Endodermal cell (in vitro differentiated cells): ENCODE measurements at regions not wholly inside any gene's neighbourhood (a gene's known extent, or its start where the extent isn't known, plus 50 kb on each side); places are given as distances from the start of the nearest gene placed in this dataset.

Experiments used
- DNase-seq: peaks from one replicate; pipeline ENCODE4 v3.0.0-alpha.2; 2017
- H3K27ac ChIP-seq: 2 replicates; pipeline ENCODE4 v1.5.1; 2013; ENCODE audit warnings: mild to moderate bottlenecking, low read depth, low read length, moderate library complexity
- H3K27me3 ChIP-seq: 2 replicates; pipeline ENCODE4 v1.6.1; 2013; ENCODE audit warnings: mild to moderate bottlenecking, low read length, moderate library complexity; ENCODE audit not compliant: insufficient read depth, control insufficient read depth, poor library complexity, severe bottlenecking
- H3K36me3 ChIP-seq: 2 replicates; pipeline ENCODE4 v1.7.0; 2013; ENCODE audit warnings: mild to moderate bottlenecking, low read length, moderate library complexity; ENCODE audit not compliant: control insufficient read depth, insufficient read depth
- H3K4me1 ChIP-seq: one replicate; pipeline ENCODE4 v1.7.0; 2013; ENCODE audit warnings: low read length; ENCODE audit not compliant: control insufficient read depth, insufficient read depth
- H3K4me3 ChIP-seq: 2 replicates; pipeline ENCODE4 v1.5.1; 2013; ENCODE audit warnings: mild to moderate bottlenecking, low read length, moderate library complexity
- H3K9ac ChIP-seq: 2 replicates; pipeline ENCODE4 v1.6.1; 2013; ENCODE audit warnings: mild to moderate bottlenecking, low read length, moderate library complexity; ENCODE audit not compliant: poor library complexity, severe bottlenecking; ENCODE audit errors: extremely low read depth
- H3K9me3 ChIP-seq: 2 replicates; pipeline ENCODE4 v1.6.1; 2013; ENCODE audit warnings: mild to moderate bottlenecking, low read length, moderate library complexity; ENCODE audit not compliant: control insufficient read depth
- H3K27ac Mint-ChIP-seq: 2 replicates; pipeline ENCODE4 v1.8.0; 2020; ENCODE audit warnings: mixed read lengths
- H3K27me3 Mint-ChIP-seq: 2 replicates; pipeline ENCODE4 v1.8.0; 2021; ENCODE audit warnings: mild to moderate bottlenecking, mixed read lengths; ENCODE audit not compliant: insufficient read depth
- H3K36me3 Mint-ChIP-seq: 2 replicates; pipeline ENCODE4 v1.8.0; 2020; ENCODE audit warnings: low read depth, mixed read lengths
- H3K4me1 Mint-ChIP-seq: 2 replicates; pipeline ENCODE4 v1.8.0; 2020; ENCODE audit warnings: mixed read lengths
- H3K4me3 Mint-ChIP-seq: 2 replicates; pipeline ENCODE4 v1.8.0; 2020; ENCODE audit warnings: mild to moderate bottlenecking, moderate library complexity, mixed read lengths
- H3K9me3 Mint-ChIP-seq: 2 replicates; pipeline ENCODE4 v1.8.0; 2020; ENCODE audit warnings: mild to moderate bottlenecking, mixed read lengths
- CTCF ChIP-seq: fragments of 200-600 bp; sonication (generic); conservative IDR thresholded peaks from 2 replicates; pipeline ENCODE4 v1.5.0; 2021; ENCODE audit warnings: antibody characterized with exemption, mild to moderate bottlenecking
- WGBS, 2 experiments: methylation state at CpG; one replicate each; pipeline versions ENCODE4 v1.1.5 to v1.1.7; 2013; ENCODE audit warnings: missing lambda C conversion rate in 2 of 2, mixed read lengths in 1 of 2; ENCODE audit not compliant: insufficient coverage in 1 of 2, insufficient read length in 1 of 2; 5-methylcytosine and 5-hydroxymethylcytosine counted together

- Mint-ChIP-seq H3K27ac (no peak overlapping the region), H3K4me3 (no peak overlapping the region), H3K36me3 (no peaks in the 10 kb centered on the region), H3K9me3 (no peaks in the 10 kb centered on the region), H3K27me3 (no peaks in the 10 kb centered on the region), H3K4me1 (peaks cover 5% of the 10 kb centered on the region)
- no peak for TF ChIP-seq CTCF
- Histone ChIP-seq H3K4me1 (no peaks in the 10 kb centered on the region), H3K9ac (no peak overlapping the region), H3K27ac (no peak overlapping the region), H3K9me3 (no peaks in the 10 kb centered on the region), H3K4me3 (no peak overlapping the region), H3K27me3 (no peaks in the 10 kb centered on the region), H3K36me3 (no peaks in the 10 kb centered on the region)
- no peak for DNase-seq
- WGBS, 2 experiments, result 92 to 95% methylated on average over 3 of the region's 3 CpGs
Measured at GRCh38 chr18:55013086-55013485, 53.8 kb upstream of the CCDC68 start.

GRCh38 chr18:55012008-55012407 lies 52.7 kb upstream of the CCDC68 start:
- DNase-seq, result no peak
- H3K9me3 Mint-ChIP-seq, result no peaks in the 10 kb centered on the region

More at GRCh38 chr18:55012008-55012407, 52.7 kb upstream of the CCDC68 start:
- no peaks in the 10 kb centered on the region for H3K27me3 Mint-ChIP-seq
- H3K27ac Mint-ChIP-seq, result no peak overlapping the region
- H3K36me3 ChIP-seq, result no peaks in the 10 kb centered on the region
- TF ChIP-seq CTCF, result no peak
- H3K9me3 ChIP-seq, result no peaks in the 10 kb centered on the region
- peaks cover 5% of the 10 kb centered on the region for H3K4me1 Mint-ChIP-seq
- H3K27ac ChIP-seq, result no peak overlapping the region
- H3K4me1 ChIP-seq, result no peaks in the 10 kb centered on the region
- no peak overlapping the region for H3K9ac ChIP-seq
- H3K4me3 Mint-ChIP-seq, result no peak overlapping the region
- 78 to 86% methylated on average over 3 to 7 of the region's 7 CpGs for WGBS, 2 experiments
- H3K36me3 Mint-ChIP-seq, result no peaks in the 10 kb centered on the region
- H3K4me3 ChIP-seq, result no peak overlapping the region
- H3K27me3 ChIP-seq, result no peaks in the 10 kb centered on the region
